ENCODE measurements at regions not wholly inside any gene's neighbourhood (a gene's known extent, or its start where the extent isn't known, plus 50 kb on each side); places are given as distances from the start of the nearest gene placed in this dataset.

GRCh38 chr1:112793631-112794565, 78.8 kb upstream of the PPM1J start:
- peaks cover 3% of the 10 kb centered on the region for H3K27me3 Mint-ChIP-seq (ENCODE audit: unreplicated experiment)
- H3K27ac Mint-ChIP-seq (ENCODE audit: unreplicated experiment), result no peak overlapping the region
- no peaks in the 10 kb centered on the region for H3K9me3 Mint-ChIP-seq (ENCODE audit: unreplicated experiment)
- peaks cover 3% of the 10 kb centered on the region for H3K4me1 Mint-ChIP-seq (ENCODE audit: low read depth, unreplicated experiment)
- no peak overlapping the region for H3K4me3 Mint-ChIP-seq (ENCODE audit: unreplicated experiment)
- DNase-seq, result no peak
- no peak for TF ChIP-seq CTCF (IDR thresholded peaks at IDR 0.05; ENCODE audit: partially characterized antibody, unreplicated experiment)
- peaks cover 4% of the 10 kb centered on the region for H3K36me3 Mint-ChIP-seq (ENCODE audit: unreplicated experiment)

GRCh38 chr1:112791723-112792104, 76.6 kb upstream of the PPM1J start:
- no peak for TF ChIP-seq CTCF (IDR thresholded peaks at IDR 0.05; ENCODE audit: partially characterized antibody, unreplicated experiment)
- Mint-ChIP-seq H3K4me1 (ENCODE audit: low read depth, unreplicated experiment) (peaks cover 3% of the 10 kb centered on the region), H3K27me3 (ENCODE audit: unreplicated experiment) (peaks cover 3% of the 10 kb centered on the region), H3K36me3 (ENCODE audit: unreplicated experiment) (peaks cover 13% of the 10 kb centered on the region), H3K27ac (ENCODE audit: unreplicated experiment) (no peak overlapping the region), H3K9me3 (ENCODE audit: unreplicated experiment) (peaks cover 6% of the 10 kb centered on the region), H3K4me3 (ENCODE audit: unreplicated experiment) (no peak overlapping the region)
- no peak for DNase-seq

- no peak overlapping the region for H3K4me3 Mint-ChIP-seq (ENCODE audit: unreplicated experiment)
- peaks cover 6% of the 10 kb centered on the region for H3K9me3 Mint-ChIP-seq (ENCODE audit: unreplicated experiment)
- peaks cover 3% of the 10 kb centered on the region for H3K27me3 Mint-ChIP-seq (ENCODE audit: unreplicated experiment)
- no peak for TF ChIP-seq CTCF (IDR thresholded peaks at IDR 0.05; ENCODE audit: partially characterized antibody, unreplicated experiment)
- peaks cover 13% of the 10 kb centered on the region for H3K36me3 Mint-ChIP-seq (ENCODE audit: unreplicated experiment)
- H3K4me1 Mint-ChIP-seq (ENCODE audit: low read depth, unreplicated experiment), result peaks cover 3% of the 10 kb centered on the region
- H3K27ac Mint-ChIP-seq (ENCODE audit: unreplicated experiment), result no peak overlapping the region
- no peak for DNase-seq
Observed at GRCh38 chr1:112790920-112791722, 76.0 kb upstream of the PPM1J start.

GRCh38 chr1:112788561-112788960, 73.4 kb upstream of the PPM1J start:
- Mint-ChIP-seq H3K27me3 (ENCODE audit: unreplicated experiment) (peaks cover 3% of the 10 kb centered on the region), H3K27ac (ENCODE audit: unreplicated experiment) (no peak overlapping the region), H3K4me1 (ENCODE audit: low read depth, unreplicated experiment) (peaks cover 3% of the 10 kb centered on the region), H3K9me3 (ENCODE audit: unreplicated experiment) (peaks cover 6% of the 10 kb centered on the region), H3K36me3 (ENCODE audit: unreplicated experiment) (peaks cover 16% of the 10 kb centered on the region), H3K4me3 (ENCODE audit: unreplicated experiment) (no peak overlapping the region)
- no peak for DNase-seq
- no peak for TF ChIP-seq CTCF (IDR thresholded peaks at IDR 0.05; ENCODE audit: partially characterized antibody, unreplicated experiment)
